ENCODE measurements at regions not wholly inside any gene's neighbourhood (a gene's known extent, or its start where the extent isn't known, plus 50 kb on each side); places are given as distances from the start of the nearest gene placed in this dataset.

- TF ChIP-seq, protein P1, sequence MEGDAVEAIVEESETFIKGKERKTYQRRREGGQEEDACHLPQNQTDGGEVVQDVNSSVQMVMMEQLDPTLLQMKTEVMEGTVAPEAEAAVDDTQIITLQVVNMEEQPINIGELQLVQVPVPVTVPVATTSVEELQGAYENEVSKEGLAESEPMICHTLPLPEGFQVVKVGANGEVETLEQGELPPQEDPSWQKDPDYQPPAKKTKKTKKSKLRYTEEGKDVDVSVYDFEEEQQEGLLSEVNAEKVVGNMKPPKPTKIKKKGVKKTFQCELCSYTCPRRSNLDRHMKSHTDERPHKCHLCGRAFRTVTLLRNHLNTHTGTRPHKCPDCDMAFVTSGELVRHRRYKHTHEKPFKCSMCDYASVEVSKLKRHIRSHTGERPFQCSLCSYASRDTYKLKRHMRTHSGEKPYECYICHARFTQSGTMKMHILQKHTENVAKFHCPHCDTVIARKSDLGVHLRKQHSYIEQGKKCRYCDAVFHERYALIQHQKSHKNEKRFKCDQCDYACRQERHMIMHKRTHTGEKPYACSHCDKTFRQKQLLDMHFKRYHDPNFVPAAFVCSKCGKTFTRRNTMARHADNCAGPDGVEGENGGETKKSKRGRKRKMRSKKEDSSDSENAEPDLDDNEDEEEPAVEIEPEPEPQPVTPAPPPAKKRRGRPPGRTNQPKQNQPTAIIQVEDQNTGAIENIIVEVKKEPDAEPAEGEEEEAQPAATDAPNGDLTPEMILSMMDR (IDR thresholded peaks at IDR 0.05) = no peak
- no peak for TF ChIP-seq POLR2A (IDR thresholded peaks at IDR 0.05)
These were observed 110.1 kb upstream of the PPP1R26 start for GRCh38 chr9:135369412-135369990.
